Urothelium cell line (cell line): ENCODE measurements at regions not wholly inside any gene's neighbourhood (a gene's known extent, or its start where the extent isn't known, plus 50 kb on each side); places are given as distances from the start of the nearest gene placed in this dataset.
A peak's percentile ranks its signal among the peaks of the same experiment; 100 is the strongest.

ENCODE experiments used
- DNase-seq: peaks from one replicate; pipeline ENCODE4 v3.0.0; 2011; ENCODE audit warnings: low spot score, mixed read lengths
- FAIRE-seq: peaks from 2 replicates; lab custom pipeline; 2011; peaks lifted over from hg19 to GRCh38; lab: Jason Lieb, UNC

DNA sequence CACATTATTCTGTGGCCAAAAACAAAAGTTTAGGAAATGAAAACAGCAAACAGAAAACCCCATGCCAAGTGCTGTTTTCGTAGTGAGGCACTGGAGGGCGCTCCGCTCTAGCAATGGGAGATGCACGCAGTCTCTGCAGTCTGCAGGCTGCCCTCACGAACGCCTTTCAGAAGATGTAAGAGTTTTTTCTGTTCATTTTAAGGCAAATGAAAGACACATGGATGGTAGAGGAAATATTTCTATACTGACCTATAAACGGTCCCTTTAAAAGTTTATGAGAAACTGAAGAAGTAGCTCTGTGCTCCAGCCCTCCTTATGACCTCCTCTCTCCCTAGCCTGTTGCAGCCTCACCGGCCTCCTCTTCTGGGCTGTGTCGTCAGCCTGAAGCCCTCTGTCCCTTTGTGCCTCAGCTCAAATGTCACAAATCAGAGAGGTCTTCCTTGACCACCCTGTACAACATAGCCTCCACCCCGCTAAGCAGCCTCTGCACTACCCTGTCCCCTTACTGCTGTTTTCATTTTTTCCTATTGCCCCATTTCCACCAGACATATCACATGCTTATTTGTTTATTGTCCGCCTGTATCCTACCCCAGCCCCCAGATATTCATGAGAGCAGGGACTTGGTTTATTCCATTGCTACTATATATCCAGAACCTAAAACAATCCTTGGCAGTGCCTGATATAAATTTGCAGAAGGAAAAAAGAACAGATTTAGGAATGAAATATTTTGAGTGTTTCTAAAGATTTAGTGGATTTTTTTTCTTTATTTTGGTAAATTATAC, 116.4 kb downstream of the TM9SF2 start:
- peak; percentile 22 for DNase-seq
- no peak for FAIRE-seq

DNA sequence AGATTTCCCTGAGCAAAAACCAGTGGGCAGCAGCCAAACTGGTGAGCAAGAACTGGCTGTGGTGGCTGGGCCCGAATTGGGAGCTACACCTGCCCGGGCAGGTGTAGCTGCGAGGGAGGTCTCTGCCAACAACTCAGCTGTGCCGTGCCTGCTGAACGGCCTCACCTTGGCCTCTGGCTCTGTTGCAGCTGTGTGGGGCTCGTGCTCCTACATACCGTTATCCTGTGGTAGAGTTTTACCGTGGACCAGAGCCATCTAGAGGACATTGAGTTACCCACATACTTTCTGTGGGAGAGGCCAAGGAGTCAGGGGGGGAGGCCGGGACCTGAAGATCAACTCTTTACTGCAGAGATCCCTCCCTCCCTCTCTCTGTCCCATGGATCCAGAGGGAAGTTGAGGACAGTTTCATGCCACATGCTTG, 113.2 kb downstream of the TM9SF2 start:
- DNase-seq = peak; percentile 25

More for the DNA sequence above, 113.2 kb downstream of the TM9SF2 start:
- no peak for FAIRE-seq
